B cell (primary cell): ENCODE measurements at regions not wholly inside any gene's neighbourhood (a gene's known extent, or its start where the extent isn't known, plus 50 kb on each side); places are given as distances from the start of the nearest gene placed in this dataset.

Source experiments
- ATAC-seq: fragments of 200-7000 bp; cut with Tn5 transposase; one replicate; pipeline ENCODE4 v1.10.0; 2021; ENCODE audit warnings: low read depth, mild to moderate bottlenecking, moderate number of reproducible peaks, moderate library complexity
- CTCF ChIA-PET: fragments of 350-600 bp; sonication (Branson Sonifier 250); formaldehyde crosslinking; loops from one replicate; lab custom pipeline; 2021; ENCODE audit warnings: antibody characterized with exemption, inconsistent platforms; lab: Charles Lee
- POLR2A ChIA-PET: fragments of 350-600 bp; sonication (Branson Sonifier 250); formaldehyde crosslinking; loops from one replicate; lab custom pipeline; 2021; ENCODE audit warnings: antibody characterized with exemption; lab: Charles Lee
- DNase-seq: peaks from one replicate; pipeline ENCODE4 v3.0.0; 2013
- H2AFZ ChIP-seq: 2 replicates; pipeline ENCODE4 v1.6.1; 2012; ENCODE audit warnings: mild to moderate bottlenecking, low read depth, low read length; ENCODE audit not compliant: insufficient read depth, poor library complexity, severe bottlenecking
- H3K27ac ChIP-seq, 2 donors: 1 replicate in 1 of 2; 2 replicates in 1 of 2; pipeline ENCODE4 v1.5.1; 2012 to 2013; ENCODE audit warnings: low read length in 2 of 2, mild to moderate bottlenecking in 2 of 2, moderate library complexity in 1 of 2
- H3K27me3 ChIP-seq, 4 experiments: fragments of 200-600 bp in 1 of 4; sonication (generic) in 1 of 4; replicated peaks in 1 of 4; 1 replicate in 2 of 4; 2 replicates in 2 of 4; pipeline versions ENCODE4 v1.6.1 to v1.7.0; 2013 to 2016; ENCODE audit warnings: low read length in 3 of 4, mild to moderate bottlenecking in 2 of 4, mixed read lengths in 1 of 4, moderate library complexity in 1 of 4; ENCODE audit not compliant: insufficient read depth in 4 of 4, control insufficient read depth in 3 of 4; ENCODE audit errors: control extremely low read depth in 1 of 4
- H3K36me3 ChIP-seq, 2 experiments: replicated peaks in 1 of 2; 1 replicate in 1 of 2; 2 replicates in 1 of 2; pipeline versions ENCODE4 v1.6.1 to v1.7.1; 2013; ENCODE audit warnings: low read length in 1 of 2; ENCODE audit not compliant: insufficient read depth in 2 of 2, control insufficient read depth in 1 of 2; ENCODE audit errors: control extremely low read depth in 1 of 2, extremely low read depth in 1 of 2
- H3K4me1 ChIP-seq, 2 donors: fragments of 200-600 bp in 1 of 2; sonication (generic) in 1 of 2; 1 replicate in 1 of 2; 2 replicates in 1 of 2; pipeline versions ENCODE4 v1.5.1 to v1.6.1; 2013 to 2017; ENCODE audit warnings: low read length in 2 of 2; ENCODE audit not compliant: control insufficient read depth in 2 of 2, insufficient read depth in 2 of 2
- H3K4me2 ChIP-seq: replicated peaks from 2 replicates; pipeline ENCODE3; 2012; ENCODE audit warnings: mild to moderate bottlenecking, low read depth, low read length; ENCODE audit not compliant: poor library complexity, severe bottlenecking
- H3K4me3 ChIP-seq, 5 experiments: fragments of 200-600 bp in 1 of 5; sonication (generic) in 1 of 5; 1 replicate in 3 of 5; 2 replicates in 2 of 5; pipeline versions ENCODE4 v1.5.1 to v1.7.0; 2011 to 2016; ENCODE audit warnings: low read length in 4 of 5, mild to moderate bottlenecking in 4 of 5, low read depth in 2 of 5, control low read depth in 1 of 5, moderate library complexity in 1 of 5; ENCODE audit not compliant: insufficient read depth in 1 of 5; ENCODE audit errors: control extremely low read depth in 1 of 5, extremely low read depth in 1 of 5
- H3K79me2 ChIP-seq: fragments of 200-600 bp; sonication (generic); one replicate; pipeline ENCODE4 v1.6.0; 2016; ENCODE audit warnings: low read length; ENCODE audit not compliant: control insufficient read depth, insufficient read depth
- H3K9ac ChIP-seq: fragments of 200-600 bp; sonication (generic); 2 replicates; pipeline ENCODE4 v1.6.1; 2017; ENCODE audit warnings: mild to moderate bottlenecking, low read length, moderate library complexity
- H3K9me3 ChIP-seq, 3 donors: one replicate each; pipeline versions ENCODE4 v1.6.1 to v1.7.1; 2013; ENCODE audit warnings: low read length in 2 of 3; ENCODE audit not compliant: control insufficient read depth in 2 of 3, insufficient read depth in 1 of 3; ENCODE audit errors: control extremely low read depth in 1 of 3
- H4K20me1 ChIP-seq: 2 replicates; pipeline ENCODE4 v1.6.0; 2012; ENCODE audit warnings: mild to moderate bottlenecking, low read length; ENCODE audit not compliant: insufficient read depth, control insufficient read depth, poor library complexity, severe bottlenecking
- H3K27ac Mint-ChIP-seq: one replicate; pipeline ENCODE4 v1.8.0; 2021; ENCODE audit warnings: mixed read lengths
- H3K27me3 Mint-ChIP-seq: one replicate; pipeline ENCODE4 v1.8.0; 2021; ENCODE audit warnings: mixed read lengths
- H3K4me1 Mint-ChIP-seq: one replicate; pipeline ENCODE4 v1.8.0; 2021; ENCODE audit warnings: mixed read lengths
- H3K4me3 Mint-ChIP-seq: one replicate; pipeline ENCODE4 v1.8.0; 2021; ENCODE audit warnings: mixed read lengths
- H3K9me3 Mint-ChIP-seq: one replicate; pipeline ENCODE4 v1.8.0; 2022; ENCODE audit warnings: mixed read lengths; ENCODE audit not compliant: insufficient read depth
- CTCF ChIP-seq: fragments of 200-600 bp; IDR thresholded peaks from one replicate; pipeline ENCODE4 v1.8.0; 2022; ENCODE audit warnings: antibody characterized with exemption, mild to moderate bottlenecking
- EZH2 ChIP-seq: IDR thresholded peaks from 2 replicates; pipeline ENCODE4 v1.6.1; 2012; ENCODE audit warnings: borderline replicate concordance, low read depth, mild to moderate bottlenecking, moderate library complexity, low read length; ENCODE audit not compliant: insufficient read depth, poor library complexity, severe bottlenecking
- WGBS: methylation state at CpG from one replicate; pipeline ENCODE4 v1.1.5; 2013; ENCODE audit warnings: missing lambda C conversion rate; ENCODE audit not compliant: insufficient coverage; 5-methylcytosine and 5-hydroxymethylcytosine counted together
- intact Hi-C: fragments of 100-400 bp; cut with micrococcal nuclease; formaldehyde crosslinking; loops from one replicate; pipeline ENCODE4 v1.10.0; 2022

DNA sequence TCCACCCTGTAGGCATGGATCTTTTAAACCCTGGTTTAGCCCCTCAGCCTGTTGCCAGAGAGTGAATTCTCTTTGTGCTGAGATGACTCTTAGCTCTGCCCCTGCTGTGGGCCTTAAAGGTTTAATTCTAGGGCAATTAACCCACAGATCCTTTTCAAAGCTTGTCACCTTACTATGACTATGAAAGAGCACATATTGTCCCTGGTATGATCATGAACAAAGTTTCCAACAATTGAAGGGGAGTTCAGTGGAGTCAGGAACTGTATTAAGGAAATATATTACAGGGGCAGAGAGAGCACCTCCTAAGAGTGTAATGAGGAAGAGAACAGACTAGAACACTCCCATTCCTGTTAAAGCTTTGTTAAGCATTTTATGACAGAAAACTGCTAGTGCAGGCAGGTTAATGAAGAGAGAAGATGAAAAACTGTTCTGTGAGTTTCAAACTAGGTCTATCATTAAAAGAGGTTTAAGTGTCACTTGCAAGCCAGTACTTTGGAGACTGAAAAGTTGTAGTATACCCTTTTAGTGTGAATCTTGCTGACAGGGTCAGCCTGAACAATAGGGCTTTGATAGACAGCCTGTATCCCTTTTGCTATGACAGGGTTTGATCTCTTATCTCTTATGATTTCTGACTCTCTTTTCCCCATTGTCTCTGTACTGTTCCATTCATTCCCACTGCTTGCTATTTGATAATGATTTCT lies 104.2 kb upstream of the ELL2 start:
- Histone ChIP-seq H3K27me3 (no peaks in the 10 kb centered on the region), H3K9ac (no peak overlapping the region), H3K27ac (no peak overlapping the region), H3K79me2 (no peaks in the 10 kb centered on the region), H3K36me3 (no peaks in the 10 kb centered on the region), H3K4me2 (no peak overlapping the region), H3K9me3 (no peaks in the 10 kb centered on the region), H3K4me3 (no peak overlapping the region), H2AFZ (no peak overlapping the region), H3K4me1 (no peaks in the 10 kb centered on the region), H4K20me1 (no peaks in the 10 kb centered on the region)
- DNase-seq (no peak), ATAC-seq (no peak)
- ChIA-PET CTCF (no interaction called here), POLR2A (no interaction called here)
- no peak for TF ChIP-seq EZH2
- Mint-ChIP-seq H3K27me3 (no peaks in the 10 kb centered on the region), H3K9me3 (no peaks in the 10 kb centered on the region), H3K4me1 (no peaks in the 10 kb centered on the region), H3K4me3 (no peak overlapping the region), H3K27ac (no peak overlapping the region)
- intact Hi-C loops = no loop called here

DNA sequence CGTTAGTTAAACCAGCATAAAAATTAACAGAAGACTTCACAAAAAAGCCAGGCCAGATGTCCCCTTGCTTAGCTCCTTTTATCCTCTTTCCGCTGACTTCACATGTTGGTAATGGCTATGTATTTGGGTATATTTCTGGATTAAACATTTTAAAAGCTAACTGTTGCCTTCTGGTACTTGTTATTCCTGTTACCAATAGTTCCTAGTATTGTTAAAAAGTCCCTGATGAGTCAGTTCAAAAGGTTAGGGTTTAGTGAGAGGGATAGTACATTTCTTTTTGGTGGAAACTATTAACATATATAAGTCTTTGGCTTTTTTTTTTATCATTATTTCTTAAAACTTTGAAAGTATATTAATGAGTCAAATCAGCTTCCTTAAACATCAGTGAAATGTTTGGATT lies 103.2 kb upstream of the ELL2 start:
- Histone ChIP-seq H3K9ac (no peak overlapping the region), H3K79me2 (no peaks in the 10 kb centered on the region), H3K9me3 (no peaks in the 10 kb centered on the region), H3K27me3 (no peaks in the 10 kb centered on the region), H4K20me1 (no peaks in the 10 kb centered on the region), H3K4me3 (no peak overlapping the region), H3K27ac (no peak overlapping the region), H3K4me1 (no peaks in the 10 kb centered on the region), H2AFZ (no peak overlapping the region), H3K4me2 (no peak overlapping the region), H3K36me3 (no peaks in the 10 kb centered on the region)
- intact Hi-C loops = no loop called here
- no CpG with 5 or more reads among the region's 2 CpGs for WGBS
- Mint-ChIP-seq H3K4me1 (no peaks in the 10 kb centered on the region), H3K4me3 (no peak overlapping the region), H3K27ac (no peak overlapping the region), H3K27me3 (no peaks in the 10 kb centered on the region), H3K9me3 (no peaks in the 10 kb centered on the region)
- ChIA-PET POLR2A (no interaction called here), CTCF (no interaction called here)
- TF ChIP-seq CTCF (no peak), EZH2 (no peak)
- ATAC-seq (no peak), DNase-seq (no peak)
